IMR-90 (cell line): ENCODE measurements at regions not wholly inside any gene's neighbourhood (a gene's known extent, or its start where the extent isn't known, plus 50 kb on each side); places are given as distances from the start of the nearest gene placed in this dataset.

ENCODE experiments used
- ATAC-seq: fragments of 200-7000 bp; cut with Tn5 transposase; 2 replicates; pipeline ENCODE4 v1.9.1; 2020; ENCODE audit warnings: low read depth, mild to moderate bottlenecking, moderate library complexity
- BruUV-seq: library from RNA; stranded (reverse); fragments of 400-500 nt; replicated peaks from 2 replicates; lab custom pipeline; 2021; lab: Mats Ljungman, UMichigan
- CTCF ChIA-PET: fragments of 300-600 bp; formaldehyde crosslinking; extraction: SDS; loops from one replicate; lab custom pipeline; 2021; ENCODE audit warnings: antibody characterized with exemption; lab: Yijun Ruan, JAX
- POLR2A ChIA-PET: fragments of 300-600 bp; sonication (Branson Sonifier 250); formaldehyde crosslinking; loops from one replicate; lab custom pipeline; 2022; ENCODE audit warnings: antibody characterized with exemption; ENCODE audit not compliant: unreplicated experiment; lab: Charles Lee
- DNase-seq: peaks from one replicate; pipeline ENCODE4 v3.0.0; 2013
- H2AFZ ChIP-seq: replicated peaks from 2 replicates; pipeline ENCODE3; 2013; ENCODE audit warnings: low read length, mild to moderate bottlenecking; ENCODE audit not compliant: poor library complexity
- H2AK5ac ChIP-seq: 2 replicates; pipeline ENCODE4 v1.6.1; 2013; ENCODE audit warnings: low read depth, low read length, inconsistent platforms
- H2AK9ac ChIP-seq: replicated peaks from 2 replicates; pipeline ENCODE3; 2013; ENCODE audit warnings: mild to moderate bottlenecking, low read depth, low read length, moderate library complexity; ENCODE audit not compliant: poor library complexity
- H2BK120ac ChIP-seq: 2 replicates; pipeline ENCODE4 v1.6.1; 2013; ENCODE audit warnings: low read depth, low read length, inconsistent platforms
- H2BK15ac ChIP-seq: 3 replicates; pipeline ENCODE4 v1.6.1; 2013; ENCODE audit warnings: low read depth, low read length, inconsistent platforms
- H2BK20ac ChIP-seq: 2 replicates; pipeline ENCODE4 v1.6.1; 2013; ENCODE audit warnings: low read depth, mild to moderate bottlenecking, inconsistent platforms, low read length, moderate library complexity
- H2BK5ac ChIP-seq: 2 replicates; pipeline ENCODE4 v1.6.1; 2013; ENCODE audit warnings: mild to moderate bottlenecking, low read depth, low read length, inconsistent platforms; ENCODE audit not compliant: poor library complexity, severe bottlenecking
- H3K14ac ChIP-seq: replicated peaks from 2 replicates; pipeline ENCODE4 v1.6.1; 2013; ENCODE audit warnings: low read depth, low read length, inconsistent platforms
- H3K18ac ChIP-seq: 2 replicates; pipeline ENCODE4 v1.6.1; 2013; ENCODE audit warnings: low read depth, low read length, control low read depth
- H3K23ac ChIP-seq: 2 replicates; pipeline ENCODE4 v1.6.1; 2013; ENCODE audit warnings: low read depth, low read length, inconsistent platforms
- H3K27ac ChIP-seq: 2 replicates; pipeline ENCODE4 v1.5.1; 2013; ENCODE audit warnings: mild to moderate bottlenecking, control low read depth, low read length; ENCODE audit not compliant: insufficient read depth
- H3K27me3 ChIP-seq: 2 replicates; pipeline ENCODE4 v1.6.1; 2013; ENCODE audit warnings: low read length; ENCODE audit not compliant: control insufficient read depth, insufficient read depth
- H3K36me3 ChIP-seq: 2 replicates; pipeline ENCODE4 v1.6.1; 2013; ENCODE audit warnings: low read length, mixed read lengths; ENCODE audit not compliant: control insufficient read depth, insufficient read depth
- H3K4ac ChIP-seq: 2 replicates; pipeline ENCODE4 v1.6.1; 2013; ENCODE audit warnings: low read depth, low read length, inconsistent platforms
- H3K4me1 ChIP-seq: 2 replicates; pipeline ENCODE4 v1.6.1; 2013; ENCODE audit warnings: low read length, mixed read lengths; ENCODE audit not compliant: control insufficient read depth, insufficient read depth
- H3K4me2 ChIP-seq: 2 replicates; pipeline ENCODE4 v1.6.1; 2013; ENCODE audit warnings: low read depth, mild to moderate bottlenecking, control low read depth, low read length, moderate library complexity
- H3K4me3 ChIP-seq: 2 replicates; pipeline ENCODE4 v1.5.1; 2013; ENCODE audit warnings: low read depth, mild to moderate bottlenecking, control low read depth, low read length, moderate library complexity; ENCODE audit not compliant: insufficient read depth
- H3K56ac ChIP-seq: 2 replicates; pipeline ENCODE4 v1.6.1; 2013; ENCODE audit warnings: low read length, inconsistent platforms; ENCODE audit not compliant: insufficient read depth; ENCODE audit errors: extremely low read depth
- H3K79me1 ChIP-seq, 2 experiments: 2 replicates each; pipeline ENCODE4 v1.6.1; 2013; ENCODE audit warnings: low read length in 2 of 2, inconsistent platforms in 1 of 2, low read depth in 1 of 2
- H3K9ac ChIP-seq: 2 replicates; pipeline ENCODE4 v1.6.1; 2013; ENCODE audit warnings: low read depth, low read length, control low read depth
- H3K9me1 ChIP-seq: 2 replicates; pipeline ENCODE4 v1.6.1; 2013; ENCODE audit warnings: low read length, inconsistent platforms; ENCODE audit not compliant: insufficient read depth
- H3K9me3 ChIP-seq: 2 replicates; pipeline ENCODE4 v1.6.1; 2013; ENCODE audit warnings: low read length; ENCODE audit not compliant: control insufficient read depth, insufficient read depth
- H4K20me1 ChIP-seq: 2 replicates; pipeline ENCODE4 v1.6.1; 2013; ENCODE audit warnings: low read length, inconsistent platforms; ENCODE audit not compliant: insufficient read depth
- H4K5ac ChIP-seq: 2 replicates; pipeline ENCODE4 v1.6.1; 2013; ENCODE audit warnings: mild to moderate bottlenecking, low read depth, low read length, control low read depth
- H4K8ac ChIP-seq, 2 experiments: 2 replicates each; pipeline ENCODE4 v1.6.1; 2013; ENCODE audit warnings: low read depth in 2 of 2, low read length in 2 of 2, control low read depth in 1 of 2, inconsistent platforms in 1 of 2
- H4K91ac ChIP-seq: 2 replicates; pipeline ENCODE4 v1.6.1; 2013; ENCODE audit warnings: low read depth, low read length, inconsistent platforms; ENCODE audit not compliant: insufficient read depth
- CHD1 ChIP-seq: IDR thresholded peaks from 2 replicates; pipeline ENCODE4 v1.6.1; 2012; ENCODE audit warnings: low read depth, low read length, improper control_type of control experiment
- POLR2A ChIP-seq: IDR thresholded peaks from 2 replicates; pipeline ENCODE4 v1.6.1; 2012; ENCODE audit warnings: mild to moderate bottlenecking, low read depth, low read length
- USF2 ChIP-seq: fragments of 150-350 bp; IDR thresholded peaks from 2 replicates; pipeline ENCODE4 v1.6.1; 2017; ENCODE audit warnings: mild to moderate bottlenecking, antibody characterized with exemption, low read length, low read depth
- WGBS, 2 experiments: methylation state at CpG; one replicate each; pipeline versions ENCODE4 v1.1.5 to v1.1.7; 2013; ENCODE audit warnings: missing lambda C conversion rate in 2 of 2; ENCODE audit not compliant: insufficient read length in 1 of 2; ENCODE audit errors: extremely low coverage in 2 of 2; 5-methylcytosine and 5-hydroxymethylcytosine counted together
- dilution Hi-C: fragments of 300-500 bp; cut with HindIII; formaldehyde crosslinking; loops from one replicate; pipeline ENCODE4 v1.14.3; 2018; ENCODE audit warnings: low sequenced_read_pairs; ENCODE audit not compliant: unreplicated experiment
- in situ Hi-C: fragments of 300-500 bp; cut with MboI; formaldehyde crosslinking; loops from 3 replicates; pipeline ENCODE4 v1.14.3; 2019; ENCODE audit warnings: low sequenced_read_pairs, inconsistent platforms, mixed read lengths
- intact Hi-C: fragments of 100-400 bp; cut with micrococcal nuclease; formaldehyde crosslinking; loops from 2 replicates; pipeline ENCODE4 v1.10.0; 2022

DNA sequence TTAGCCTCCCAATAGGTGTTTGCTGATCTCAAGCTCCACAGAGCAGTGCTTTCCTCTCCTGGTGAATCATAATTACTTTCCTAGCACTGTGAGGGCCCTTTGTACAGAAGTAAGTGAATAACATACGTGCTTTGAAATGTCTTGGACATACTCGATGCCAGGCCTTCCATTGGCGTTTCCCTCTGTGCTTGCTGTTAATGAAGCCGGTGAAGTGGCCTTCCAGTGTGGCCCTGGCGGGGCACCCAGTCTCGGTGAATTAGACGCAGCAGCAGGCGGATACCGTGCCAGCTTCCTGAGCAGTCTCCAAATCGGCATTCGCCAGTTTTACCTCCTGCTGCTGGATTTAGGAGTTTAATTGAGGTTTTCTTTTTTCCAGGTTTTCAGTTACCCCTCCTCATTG is 132.3 kb downstream of the HMX1 start:
- Histone ChIP-seq H3K56ac (no peak overlapping the region), H2AK5ac (no peak overlapping the region), H3K36me3 (no peaks in the 10 kb centered on the region), H3K23ac (no peak overlapping the region), H3K9me1 (no peaks in the 10 kb centered on the region), H2BK20ac (no peak overlapping the region), H3K18ac (no peak overlapping the region), H2BK5ac (no peak overlapping the region), H3K9me3 (peaks cover 10% of the 10 kb centered on the region), H3K4ac (no peak overlapping the region), H3K79me1 (no peaks in the 10 kb centered on the region), H4K91ac (no peak overlapping the region), H2BK120ac (no peak overlapping the region), H4K8ac (no peak overlapping the region), H3K27me3 (no peaks in the 10 kb centered on the region), H2AFZ (no peak overlapping the region), H4K20me1 (no peaks in the 10 kb centered on the region), H3K14ac (no peak overlapping the region), H3K4me3 (no peak overlapping the region), H3K4me2 (no peak overlapping the region), H3K4me1 (no peaks in the 10 kb centered on the region), H2BK15ac (no peak overlapping the region), H4K5ac (no peak overlapping the region), H3K27ac (no peak overlapping the region), H3K9ac (no peak overlapping the region), H2AK9ac (no peak overlapping the region)
- WGBS, 2 experiments = 86% methylated on average over 5 of the region's 11 CpGs; no CpG with 5 or more reads in 1 of the 2 experiments
- DNase-seq (no peak), ATAC-seq (no peak)
- dilution Hi-C loops (no loop called here), intact Hi-C loops (no loop called here), in situ Hi-C loops (no loop called here)
- TF ChIP-seq POLR2A (no peak), CHD1 (no peak), USF2 (no peak)
- ChIA-PET CTCF (no interaction called here), POLR2A (no interaction called here)
- no TSS peak for BruUV-seq
